H1 (cell line): ENCODE measurements at regions not wholly inside any gene's neighbourhood (a gene's known extent, or its start where the extent isn't known, plus 50 kb on each side); places are given as distances from the start of the nearest gene placed in this dataset.

Source experiments
- CHD7 ChIP-seq: fragments of 300-600 bp; sonication (generic); IDR thresholded peaks from 2 replicates; pipeline ENCODE4 v1.7.1; 2012; ENCODE audit warnings: low read length, moderate library complexity, mild to moderate bottlenecking, inconsistent platforms; ENCODE audit not compliant: insufficient replicate concordance
- RNF2 ChIP-seq: fragments of 200-900, 300-1000 bp; sonication (generic); IDR thresholded peaks from 2 replicates; pipeline ENCODE4 v1.7.1; 2016; ENCODE audit warnings: borderline replicate concordance, low read depth, mild to moderate bottlenecking, antibody characterized with exemption, low read length; ENCODE audit not compliant: poor library complexity, severe bottlenecking; ENCODE audit errors: missing control alignments

GRCh38 chr4:177987896-177988295 lies 545.7 kb upstream of the AGA start (continued):
- TF ChIP-seq CHD7 (peak; percentile 49), RNF2 (no peak)
